ENCODE measurements at regions not wholly inside any gene's neighbourhood (a gene's known extent, or its start where the extent isn't known, plus 50 kb on each side); places are given as distances from the start of the nearest gene placed in this dataset.

DNA sequence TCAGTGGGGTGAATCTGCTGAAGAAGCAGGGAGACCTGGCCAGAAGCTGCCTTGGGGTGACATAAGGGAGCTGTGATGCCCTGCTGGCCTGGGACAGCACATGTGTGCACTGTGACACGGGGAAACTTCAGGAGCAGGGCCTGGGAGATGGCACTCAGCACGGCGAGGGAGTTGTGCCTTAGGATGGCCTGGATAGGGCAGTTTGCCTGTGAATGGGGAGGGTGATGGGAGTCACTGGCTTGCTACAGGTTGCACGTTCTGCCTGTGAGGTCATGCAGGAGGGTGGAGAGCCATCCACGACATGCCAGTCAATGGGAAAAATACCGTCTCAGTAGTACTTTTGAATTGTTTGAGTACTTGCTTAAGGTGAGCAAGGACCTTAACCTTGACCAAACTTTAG lies 76.8 kb upstream of the UBE3A start:
- TF ChIP-seq POLR2A (IDR thresholded peaks at IDR 0.05; ENCODE audit: low read length) (no peak), GATA1 (IDR thresholded peaks at IDR 0.05; ENCODE audit: low read depth, low read length) (no peak)

All from erythroblast (primary cell).